Pancreas (tissue), 10 donors: ENCODE measurements at regions not wholly inside any gene's neighbourhood (a gene's known extent, or its start where the extent isn't known, plus 50 kb on each side); places are given as distances from the start of the nearest gene placed in this dataset.

Experiments
- ATAC-seq, 4 donors: fragments of 200-7000 bp; cut with Tn5 transposase; one replicate each; pipeline versions ENCODE4 v1.8.0 to v1.9.1; 2020; ENCODE audit warnings: mild to moderate bottlenecking in 4 of 4, moderate library complexity in 4 of 4
- DNase-seq, 6 donors: peaks; one replicate each; pipeline ENCODE4 v3.0.0-alpha.2; 2020
- FAIRE-seq: peaks from 2 replicates; lab custom pipeline; 2012; peaks lifted over from hg19 to GRCh38; lab: Jason Lieb, UNC
- H3K27ac ChIP-seq, 4 donors: fragments of 200-600 bp; sonication (generic); 1 replicate in 3 of 4; 2 replicates in 1 of 4; pipeline versions ENCODE4 v1.5.0 to v1.8.0; 2020
- H3K27me3 ChIP-seq, 4 donors: fragments of 200-600 bp; one replicate each; pipeline ENCODE4 v1.8.0; 2021
- H3K36me3 ChIP-seq, 3 donors: fragments of 200-600 bp; sonication (generic) in 1 of 3; one replicate each; pipeline versions ENCODE4 v1.5.0 to v1.8.0; 2020 to 2021
- H3K4me1 ChIP-seq, 3 donors: fragments of 200-600 bp; one replicate each; pipeline ENCODE4 v1.8.0; 2021
- H3K4me3 ChIP-seq, 4 donors: fragments of 200-600 bp; sonication (generic) in 2 of 4; one replicate each; pipeline versions ENCODE4 v1.5.0 to v1.8.0; 2020 to 2021
- H3K9me3 ChIP-seq, 4 donors: fragments of 200-600 bp; one replicate each; pipeline ENCODE4 v1.8.0; 2021
- CTCF ChIP-seq, 4 donors: fragments of 200-600 bp; sonication (generic) in 3 of 4; IDR thresholded peaks; one replicate each; pipeline versions ENCODE4 v1.5.0 to v1.8.0; 2021; ENCODE audit warnings: antibody characterized with exemption in 4 of 4
- WGBS, 2 donors: extraction: QIAGEN DNeasy Blood & Tissue Kit; methylation state at CpG; one replicate each; pipeline ENCODE4 v1.1.7; 2013; 5-methylcytosine and 5-hydroxymethylcytosine counted together
- intact Hi-C, 3 donors: fragments of 100-400 bp; cut with DNase I; formaldehyde crosslinking; loops; one replicate each; pipeline versions ENCODE4 v1.11.1 to v1.14.2; 2022
- donor health status: healthy with polysubstance abuse.
- donor health status: DM: no; HTN: no; CAD: no; lungs with moderate emphysema.
- donor health status: DM: no; HTN: no; CAD: no.
- donor health status: control.
- donor health status: control.
- donor health status: Bipolar disorder and iron deficiency.
- donor health status: DM: yes; HTN: yes; CAD: no.
- donor health status: DM: no; HTN: no; CAD: no.
- donor health status: DM: no; HTN: no; CAD: no.
- donor health status: DM: yes; HTN: yes; CAD: no.

- Histone ChIP-seq H3K9me3 (no peaks in the 10 kb centered on the region), H3K4me3 (no peak overlapping the region), H3K27ac (peak overlapping the region; percentile 89 to 99 (median 94)), H3K27me3 (no peaks in the 10 kb centered on the region), H3K36me3 (no peaks in the 10 kb centered on the region), H3K4me1 (peaks cover 13 to 16% (median 15%) of the 10 kb centered on the region in 3 donors)
- 65 to 70% methylated on average over 12 of the region's 12 CpGs for WGBS, 2 donors
- no peak for FAIRE-seq
- TF ChIP-seq CTCF (IDR thresholded peaks at IDR 0.05): no peak
- intact Hi-C loops: loop anchor here in 1 of 3 donors (10.0 kb wide), 2 partner anchors 65 to 245 kb away; partner anchors contain the start of gene HES1
- DNase-seq: peak in 2 of 6 donors; percentile 18 to 34
- ATAC-seq: peak in 3 of 4 donors; percentile 2 to 14 (median 9)
Measured at GRCh38 chr3:194069421-194070219, 66.3 kb upstream of the HES1 start.

DNA sequence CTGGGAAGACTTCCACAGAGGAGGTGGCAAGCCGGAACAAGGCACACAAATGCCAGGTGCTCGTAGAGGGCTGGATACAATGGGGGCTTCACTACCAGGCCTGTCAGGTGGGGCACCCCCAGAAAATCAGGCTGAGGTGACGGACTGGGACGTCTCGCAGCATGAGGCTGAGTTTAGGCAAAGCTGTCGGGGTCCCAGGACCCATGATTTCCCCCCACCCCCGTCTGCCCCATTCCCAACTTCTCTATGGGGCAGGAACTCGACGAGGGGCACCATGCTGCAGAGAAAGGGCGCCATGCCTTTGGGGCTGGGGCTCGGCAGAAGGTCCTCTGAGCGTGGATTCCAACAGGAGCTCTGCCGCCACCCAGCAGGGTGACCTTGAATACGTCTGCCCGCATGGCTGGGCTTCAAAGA is 65.7 kb upstream of the HES1 start:
- Histone ChIP-seq H3K4me1 (peaks cover 15 to 19% (median 16%) of the 10 kb centered on the region in 3 donors), H3K27ac (peak overlapping the region; percentile 89 to 99 (median 94)), H3K36me3 (no peaks in the 10 kb centered on the region), H3K27me3 (no peaks in the 10 kb centered on the region), H3K9me3 (no peaks in the 10 kb centered on the region), H3K4me3 (peak overlapping the region in 3 of 4 donors; percentile 25 to 47 (median 41))
- ATAC-seq: peak in 1 of 4 donors; percentile 1
- peak in 3 of 6 donors; percentile 30 to 88 (median 84) for DNase-seq
- FAIRE-seq: no peak
- 53 to 61% methylated on average over 14 to 15 of the region's 15 CpGs for WGBS, 2 donors
- TF ChIP-seq CTCF (IDR thresholded peaks at IDR 0.05): no peak
- intact Hi-C loops: loop anchor here in 1 of 3 donors (10.0 kb wide), 2 partner anchors 65 to 245 kb away; partner anchors contain the start of gene HES1

- peak; percentile 89 to 96 (median 95) for DNase-seq
- WGBS, 2 donors: 0 to 1% methylated on average over 58 to 84 of the region's 84 CpGs
- FAIRE-seq: no peak
- no peak for TF ChIP-seq CTCF (IDR thresholded peaks at IDR 0.05)
- Histone ChIP-seq H3K9me3 (no peaks in the 10 kb centered on the region), H3K36me3 (no peaks in the 10 kb centered on the region), H3K27ac (peak overlapping the region; percentile 89 to 99 (median 94)), H3K4me3 (peak overlapping the region; percentile 25 to 47 (median 34)), H3K27me3 (no peaks in the 10 kb centered on the region), H3K4me1 (peaks cover 20 to 25% (median 21%) of the 10 kb centered on the region in 3 donors)
- intact Hi-C loops: loop anchor here in 1 of 3 donors (10.0 kb wide), 2 partner anchors 64 to 244 kb away; partner anchors contain the start of gene HES1
- ATAC-seq: peak; percentile 84 to 88 (median 85)
Measured at GRCh38 chr3:194070634-194071409, 65.1 kb upstream of the HES1 start.

- Histone ChIP-seq H3K4me3 (no peak overlapping the region), H3K27me3 (no peaks in the 10 kb centered on the region), H3K36me3 (no peaks in the 10 kb centered on the region), H3K27ac (no peak overlapping the region), H3K4me1 (peaks cover 21 to 35% (median 24%) of the 10 kb centered on the region in 3 donors), H3K9me3 (no peaks in the 10 kb centered on the region)
- FAIRE-seq (no peak), DNase-seq (peak in 1 of 6 donors; percentile 33), ATAC-seq (no peak)
- no peak for TF ChIP-seq CTCF (IDR thresholded peaks at IDR 0.05)
- intact Hi-C loops: loop anchor here in 1 of 3 donors (10.0 kb wide), 2 partner anchors 63 to 243 kb away; partner anchors contain the start of gene HES1
- 88 to 90% methylated on average over 9 of the region's 9 CpGs for WGBS, 2 donors
Measured at GRCh38 chr3:194072097-194072428, 63.9 kb upstream of the HES1 start.
